A549 (cell line): ENCODE measurements at regions not wholly inside any gene's neighbourhood (a gene's known extent, or its start where the extent isn't known, plus 50 kb on each side); places are given as distances from the start of the nearest gene placed in this dataset.

Experiments
- ATAC-seq, 2 experiments: fragments of 200-7000 bp in 1 of 2; fragments of >200 bp in 1 of 2; cut with Nextera tagmentation in 1 of 2; cut with Tn5 transposase in 1 of 2; 3 replicates each; pipeline versions ENCODE4 v1.8.0 to v1.9.1; 2018 to 2020; ENCODE audit warnings: mild to moderate bottlenecking in 1 of 2, moderate library complexity in 1 of 2
- CTCF ChIA-PET: fragments of 300-600 bp; sonication (Branson Sonifier 250); formaldehyde crosslinking; extraction: SDS; loops from one replicate; lab custom pipeline; 2021; ENCODE audit warnings: antibody characterized with exemption, inconsistent platforms; lab: Yijun Ruan, JAX
- POLR2A ChIA-PET: fragments of 350-600 bp; formaldehyde crosslinking; extraction: SDS; loops from one replicate; lab custom pipeline; 2021; ENCODE audit warnings: antibody characterized with exemption, inconsistent platforms; lab: Yijun Ruan, JAX
- DNase-seq, 2 experiments: peaks; one replicate each; pipeline versions ENCODE4 v3.0.0 to v3.0.0-alpha.2; 2011 to 2016; ENCODE audit warnings: low read depth in 1 of 2, low spot score in 1 of 2
- FAIRE-seq: peaks from 2 replicates; lab custom pipeline; 2011; peaks lifted over from hg19 to GRCh38; lab: Jason Lieb, UNC
- H3K27ac ChIP-seq, 2 experiments: fragments of >200 bp; sonication (Bioruptor Twin); formaldehyde crosslinking; 3 replicates each; pipeline ENCODE4 v1.5.1; 2016 to 2017
- H3K4me1 ChIP-seq: fragments of >200 bp; sonication (Bioruptor Twin); formaldehyde crosslinking; 3 replicates; pipeline ENCODE4 v1.6.1; 2016
- H3K4me2 ChIP-seq: fragments of >200 bp; sonication (Bioruptor Twin); formaldehyde crosslinking; 3 replicates; pipeline ENCODE4 v1.6.1; 2016
- H3K4me3 ChIP-seq: fragments of >200 bp; sonication (Bioruptor Twin); formaldehyde crosslinking; 3 replicates; pipeline ENCODE4 v1.5.1; 2016
- H3K9me3 ChIP-seq: fragments of >200 bp; sonication (Bioruptor Twin); formaldehyde crosslinking; 3 replicates; pipeline ENCODE4 v1.6.1; 2016
- ATOH8 ChIP-seq: fragments of 250-450 bp; sonication (Bioruptor Pico); IDR thresholded peaks from 2 replicates; pipeline ENCODE4 v1.5.0; 2020; ENCODE audit warnings: low read depth, mild to moderate bottlenecking, moderate library complexity
- BCL3 ChIP-seq: fragments of >200 bp; sonication (Bioruptor Twin); formaldehyde crosslinking; IDR thresholded peaks from 3 replicates; pipeline ENCODE4 v1.6.1; 2016
- BHLHE40 ChIP-seq: IDR thresholded peaks from 2 replicates; pipeline ENCODE4 v1.6.1; 2012; ENCODE audit warnings: low read depth, low read length, inconsistent platforms
- CBX2 ChIP-seq: fragments of 200-600 bp; sonication (generic); IDR thresholded peaks from 2 replicates; pipeline ENCODE4 v1.6.1; 2016; ENCODE audit warnings: low read depth, mild to moderate bottlenecking, borderline replicate concordance
- CBX8 ChIP-seq: fragments of 200-600 bp; sonication (generic); IDR thresholded peaks from 2 replicates; pipeline ENCODE4 v1.6.1; 2016
- CEBPB ChIP-seq, 2 experiments: fragments of >200 bp in 1 of 2; sonication (Bioruptor Twin) in 1 of 2; formaldehyde crosslinking in 1 of 2; IDR thresholded peaks; 2 replicates each; pipeline ENCODE4 v1.6.1; 2012 to 2016
- CHD4 ChIP-seq: fragments of 200-600 bp; sonication (generic); IDR thresholded peaks from 2 replicates; pipeline ENCODE4 v1.6.1; 2016; ENCODE audit warnings: antibody characterized with exemption, mild to moderate bottlenecking, borderline replicate concordance
- CTCF ChIP-seq: fragments of >200 bp; sonication (Bioruptor Twin); formaldehyde crosslinking; IDR thresholded peaks from 3 replicates; pipeline ENCODE4 v1.5.1; 2016
- EHF ChIP-seq: fragments of 250-450 bp; sonication (Bioruptor Pico); IDR thresholded peaks from 2 replicates; pipeline ENCODE4 v1.5.0; 2020; ENCODE audit warnings: mild to moderate bottlenecking
- ESRRA ChIP-seq: fragments of 150-350 bp; IDR thresholded peaks from 2 replicates; pipeline ENCODE4 v1.6.1; 2014; ENCODE audit warnings: mild to moderate bottlenecking, low read length, borderline replicate concordance
- FOSL2 ChIP-seq, 2 experiments: fragments of 450-650 bp in 1 of 2; fragments of >200 bp in 1 of 2; sonication (Bioruptor Twin) in 1 of 2; formaldehyde crosslinking; IDR thresholded peaks; 2 replicates each; pipeline versions ENCODE4 v1.5.0 to v1.6.1; 2016 to 2020; ENCODE audit warnings: mild to moderate bottlenecking in 1 of 2, moderate library complexity in 1 of 2
- FOXS1 ChIP-seq: fragments of 250-450 bp; sonication (Bioruptor Pico); IDR thresholded peaks from 2 replicates; pipeline ENCODE4 v1.5.0; 2020; ENCODE audit warnings: mild to moderate bottlenecking, moderate library complexity
- HDAC2 ChIP-seq: fragments of 200-600 bp; sonication (generic); IDR thresholded peaks from 2 replicates; pipeline ENCODE4 v1.6.1; 2016
- HOXA7 ChIP-seq: fragments of 250-450 bp; sonication (Bioruptor Pico); IDR thresholded peaks from 2 replicates; pipeline ENCODE4 v1.5.0; 2020; ENCODE audit warnings: mild to moderate bottlenecking, moderate library complexity
- HOXB13 ChIP-seq: fragments of 250-450 bp; sonication (Bioruptor Pico); IDR thresholded peaks from 2 replicates; pipeline ENCODE4 v1.5.0; 2020; ENCODE audit warnings: low read depth, mild to moderate bottlenecking, moderate library complexity
- KDM5A ChIP-seq: fragments of 200-600 bp; sonication (generic); IDR thresholded peaks from 2 replicates; pipeline ENCODE4 v1.6.1; 2016; ENCODE audit warnings: antibody characterized with exemption, mild to moderate bottlenecking
- MAFK ChIP-seq: fragments of 450-650 bp; IDR thresholded peaks from 2 replicates; pipeline ENCODE4 v1.6.1; 2014; ENCODE audit not compliant: partially characterized antibody
- MYC ChIP-seq: IDR thresholded peaks from 2 replicates; pipeline ENCODE4 v1.6.1; 2012; ENCODE audit warnings: mild to moderate bottlenecking, inconsistent platforms, low read length, improper control_type of control experiment, borderline replicate concordance
- NFE2L2 ChIP-seq: fragments of 150-350 bp; conservative IDR thresholded peaks from 2 replicates; pipeline ENCODE4 v1.6.1; 2014; ENCODE audit warnings: low read length
- PBX3 ChIP-seq: IDR thresholded peaks from 2 replicates; pipeline ENCODE4 v1.6.1; 2012
- PHF8 ChIP-seq: fragments of 200-600 bp; sonication (generic); IDR thresholded peaks from 2 replicates; pipeline ENCODE4 v1.6.1; 2016; ENCODE audit warnings: low read depth, mild to moderate bottlenecking, antibody characterized with exemption, moderate library complexity, borderline replicate concordance
- POLR2A ChIP-seq: IDR thresholded peaks from 2 replicates; pipeline ENCODE4 v1.6.1; 2012; ENCODE audit warnings: mild to moderate bottlenecking, low read length
- RARB ChIP-seq: fragments of 250-450 bp; sonication (Bioruptor Pico); IDR thresholded peaks from 2 replicates; pipeline ENCODE4 v1.8.0; 2021; ENCODE audit warnings: mild to moderate bottlenecking, moderate library complexity
- RFX5 ChIP-seq: fragments of 450-650 bp; IDR thresholded peaks from 2 replicates; pipeline ENCODE4 v1.7.1; 2014; ENCODE audit warnings: antibody characterized with exemption, mild to moderate bottlenecking, moderate library complexity
- SREBF2 ChIP-seq: fragments of 450-650 bp; IDR thresholded peaks from 2 replicates; pipeline ENCODE4 v1.6.1; 2014; ENCODE audit warnings: mild to moderate bottlenecking, moderate library complexity
- TP53 ChIP-seq: fragments of 250-450 bp; sonication (Bioruptor Pico); IDR thresholded peaks from 2 replicates; pipeline ENCODE4 v1.5.0; 2021; ENCODE audit warnings: mild to moderate bottlenecking, moderate library complexity
- ZC3H11A ChIP-seq: fragments of 450-650 bp; IDR thresholded peaks from 2 replicates; pipeline ENCODE4 v1.6.1; 2014; ENCODE audit warnings: antibody characterized with exemption, mild to moderate bottlenecking
- ZFP36 ChIP-seq: fragments of 450-650 bp; IDR thresholded peaks from 2 replicates; pipeline ENCODE4 v1.6.1; 2014; ENCODE audit warnings: borderline replicate concordance; ENCODE audit not compliant: partially characterized antibody
- ZSCAN20 ChIP-seq: fragments of 250-450 bp; sonication (Bioruptor Pico); IDR thresholded peaks from 2 replicates; pipeline ENCODE4 v1.8.0; 2022; ENCODE audit warnings: mild to moderate bottlenecking, moderate library complexity
- WGBS: methylation state at CpG from one replicate; pipeline ENCODE4 v1.1.6; 2017; ENCODE audit errors: missing lambda C conversion rate; 5-methylcytosine and 5-hydroxymethylcytosine counted together

GRCh38 chr16:51228097-51228659 lies 77.1 kb upstream of the SALL1 start:
- Histone ChIP-seq H3K4me3 (no peak overlapping the region), H3K27ac (no peak overlapping the region), H3K4me1 (no peaks in the 10 kb centered on the region), H3K9me3 (no peaks in the 10 kb centered on the region), H3K4me2 (no peak overlapping the region)
- 27% methylated on average over 8 of the region's 8 CpGs for WGBS
- ChIA-PET CTCF (no interaction called here), POLR2A (no interaction called here)
- DNase-seq (no peak), ATAC-seq (no peak), FAIRE-seq (no peak)
- no peak for TF ChIP-seq BCL3
- no peak for TF ChIP-seq CEBPB (IDR thresholded peaks at IDR 0.05)
- TF ChIP-seq EHF = no peak
- no peak for TF ChIP-seq SREBF2
- TF ChIP-seq CHD4 = no peak
- no peak for TF ChIP-seq MAFK
- TF ChIP-seq HOXB13 (CRISPR knock-in tag) = no peak
- TF ChIP-seq TP53 (CRISPR knock-in tag) = no peak
- no peak for TF ChIP-seq RARB (CRISPR knock-in tag)
- TF ChIP-seq MYC = no peak
- TF ChIP-seq CBX2 = no peak
- TF ChIP-seq PBX3 = no peak
- no peak for TF ChIP-seq CTCF

- CTCF ChIA-PET = no interaction called here
- FAIRE-seq (no peak), ATAC-seq (no peak)
Observed at GRCh38 chr16:51225878-51226277, 74.8 kb upstream of the SALL1 start.

More at GRCh38 chr16:51225878-51226277, 74.8 kb upstream of the SALL1 start:
- H3K4me2 ChIP-seq = no peak overlapping the region
- no peak for DNase-seq
- TF ChIP-seq HDAC2 = no peak
- no peak for TF ChIP-seq CTCF
- TF ChIP-seq NFE2L2 = no peak
- no peak for TF ChIP-seq CEBPB (IDR thresholded peaks at IDR 0.05)
- no peak for TF ChIP-seq RARB (CRISPR knock-in tag)
- no peak for TF ChIP-seq CBX8
- no peak for TF ChIP-seq FOSL2 (IDR thresholded peaks at IDR 0.05)
- TF ChIP-seq FOSL2 (CRISPR knock-in tag; IDR thresholded peaks at IDR 0.05) = no peak
- TF ChIP-seq BCL3 = no peak
- TF ChIP-seq POLR2A = no peak
- TF ChIP-seq ZSCAN20 (CRISPR knock-in tag) = no peak
- no peak for TF ChIP-seq PHF8
- no peak for TF ChIP-seq ZC3H11A
- TF ChIP-seq BHLHE40 = no peak
- TF ChIP-seq ZFP36 = no peak
- TF ChIP-seq RFX5 = no peak
- no peak for TF ChIP-seq ESRRA
- no peak for TF ChIP-seq FOXS1 (CRISPR knock-in tag)
- TF ChIP-seq ATOH8 (CRISPR knock-in tag) = no peak
- TF ChIP-seq HOXA7 = no peak
- no peak for TF ChIP-seq KDM5A
- 39% methylated on average over 6 of the region's 6 CpGs for WGBS
- H3K27ac ChIP-seq = no peak overlapping the region
- H3K9me3 ChIP-seq = no peaks in the 10 kb centered on the region
- POLR2A ChIA-PET = no interaction called here
- no peaks in the 10 kb centered on the region for H3K4me1 ChIP-seq
- no peak overlapping the region for H3K4me3 ChIP-seq
